Breast epithelium (tissue), 3 donors: ENCODE measurements at regions not wholly inside any gene's neighbourhood (a gene's known extent, or its start where the extent isn't known, plus 50 kb on each side); places are given as distances from the start of the nearest gene placed in this dataset.

ENCODE experiments used
- CTCF ChIP-seq, 3 donors: fragments of 450-650 bp; IDR thresholded peaks; one replicate each; pipeline ENCODE4 v1.5.1; 2016 to 2017; ENCODE audit warnings: antibody characterized with exemption in 3 of 3, mild to moderate bottlenecking in 3 of 3, moderate library complexity in 3 of 3
- POLR2A ChIP-seq: fragments of 450-650 bp; IDR thresholded peaks from one replicate; pipeline ENCODE4 v1.6.1; 2016; ENCODE audit warnings: antibody characterized with exemption, mild to moderate bottlenecking, moderate library complexity

GRCh38 chr7:13042605-13043236 lies 355.3 kb downstream of the ARL4A start:
- TF ChIP-seq CTCF (IDR thresholded peaks at IDR 0.05): no peak
- TF ChIP-seq POLR2A: no peak
